ENCODE measurements at regions not wholly inside any gene's neighbourhood (a gene's known extent, or its start where the extent isn't known, plus 50 kb on each side); places are given as distances from the start of the nearest gene placed in this dataset.
"Not testable (repeated sequence)": the region's sequence is repeated elsewhere in the genome, so short reads cannot be mapped to it uniquely, and the experiment has no call there.

DNA sequence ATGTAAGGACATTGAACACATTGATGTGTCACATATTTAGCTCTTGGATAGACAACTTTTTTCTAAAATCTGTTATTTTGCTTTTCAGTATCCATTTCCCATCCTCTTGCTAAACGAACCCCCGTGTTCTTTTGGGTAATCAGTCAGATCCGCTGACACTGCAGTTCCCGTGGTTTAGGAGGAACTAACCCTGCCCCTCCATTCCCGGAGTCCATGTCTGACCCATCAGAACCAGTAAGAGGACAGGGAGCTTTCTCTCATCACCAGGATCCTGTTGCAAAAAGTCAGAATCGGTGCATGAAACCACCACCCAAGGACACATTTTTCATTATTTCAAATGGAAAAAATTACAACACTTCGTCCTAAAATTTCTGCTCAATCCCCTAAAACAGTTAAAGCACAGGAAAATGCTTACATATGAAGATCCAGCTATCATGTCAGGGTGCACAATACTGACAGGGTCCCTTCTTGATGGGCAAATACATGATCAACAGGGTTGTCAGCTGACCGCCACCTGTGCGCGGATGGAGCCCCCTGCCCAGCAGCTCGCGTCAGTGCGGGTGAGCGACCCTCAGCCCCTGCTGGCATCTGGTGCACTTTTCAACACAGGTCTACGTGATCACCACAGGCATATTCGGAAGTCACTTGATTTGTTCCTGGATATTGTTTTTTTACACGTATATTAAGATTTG is 276.8 kb downstream of the ADGRD1 start:
- no peak for DNase-seq

DNA sequence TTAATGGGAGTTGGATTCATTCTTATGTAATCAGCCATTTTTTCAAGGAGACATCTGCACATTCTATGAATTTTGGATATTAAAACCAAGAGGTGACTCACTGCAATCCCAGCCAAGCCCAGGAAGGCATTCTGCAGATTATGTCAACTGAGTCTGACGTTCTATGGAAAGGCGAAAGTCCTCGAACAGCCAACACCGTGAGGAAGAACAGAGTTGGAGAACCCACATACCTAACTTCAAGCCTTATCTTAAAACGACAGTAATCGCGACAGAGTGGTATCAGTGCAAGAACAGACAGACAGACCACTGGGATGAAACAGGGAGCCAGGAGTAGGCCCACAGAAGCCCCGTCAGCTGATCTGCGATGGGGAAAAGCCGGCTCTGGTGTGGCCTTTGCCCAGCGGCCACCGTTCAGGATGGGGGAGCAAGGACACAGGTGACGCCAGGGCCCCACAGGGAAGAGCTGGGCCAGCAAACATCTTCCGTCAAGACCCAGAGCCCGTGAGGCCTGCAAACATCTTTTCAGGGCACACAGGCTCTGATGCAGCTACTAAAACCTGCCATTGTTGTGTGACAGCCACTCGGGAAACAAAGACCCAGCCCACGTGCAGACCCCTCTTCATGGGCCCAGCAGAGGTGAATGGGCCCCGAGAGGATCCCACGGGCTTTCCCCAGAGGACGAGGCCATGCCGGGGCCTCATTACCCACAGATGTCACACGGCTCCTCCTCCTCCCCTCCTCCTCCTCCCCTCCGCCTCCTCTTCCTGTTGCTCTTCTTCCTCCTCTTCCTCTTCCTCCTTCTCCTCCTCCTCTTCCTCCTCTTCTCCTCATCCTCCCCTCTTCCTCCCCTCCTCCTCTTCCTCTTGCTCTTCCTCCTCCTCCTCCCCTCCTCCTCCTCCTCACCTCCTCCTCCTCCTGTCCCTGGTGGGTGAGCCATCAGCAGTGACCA is 277.6 kb downstream of the ADGRD1 start:
- no peak for DNase-seq

- no peak for DNase-seq
These were observed 278.3 kb downstream of the ADGRD1 start for GRCh38 chr12:131232036-131232435.

- not testable (repeated sequence) for DNase-seq
These were observed 279.2 kb downstream of the ADGRD1 start for GRCh38 chr12:131232872-131233271.

DNA sequence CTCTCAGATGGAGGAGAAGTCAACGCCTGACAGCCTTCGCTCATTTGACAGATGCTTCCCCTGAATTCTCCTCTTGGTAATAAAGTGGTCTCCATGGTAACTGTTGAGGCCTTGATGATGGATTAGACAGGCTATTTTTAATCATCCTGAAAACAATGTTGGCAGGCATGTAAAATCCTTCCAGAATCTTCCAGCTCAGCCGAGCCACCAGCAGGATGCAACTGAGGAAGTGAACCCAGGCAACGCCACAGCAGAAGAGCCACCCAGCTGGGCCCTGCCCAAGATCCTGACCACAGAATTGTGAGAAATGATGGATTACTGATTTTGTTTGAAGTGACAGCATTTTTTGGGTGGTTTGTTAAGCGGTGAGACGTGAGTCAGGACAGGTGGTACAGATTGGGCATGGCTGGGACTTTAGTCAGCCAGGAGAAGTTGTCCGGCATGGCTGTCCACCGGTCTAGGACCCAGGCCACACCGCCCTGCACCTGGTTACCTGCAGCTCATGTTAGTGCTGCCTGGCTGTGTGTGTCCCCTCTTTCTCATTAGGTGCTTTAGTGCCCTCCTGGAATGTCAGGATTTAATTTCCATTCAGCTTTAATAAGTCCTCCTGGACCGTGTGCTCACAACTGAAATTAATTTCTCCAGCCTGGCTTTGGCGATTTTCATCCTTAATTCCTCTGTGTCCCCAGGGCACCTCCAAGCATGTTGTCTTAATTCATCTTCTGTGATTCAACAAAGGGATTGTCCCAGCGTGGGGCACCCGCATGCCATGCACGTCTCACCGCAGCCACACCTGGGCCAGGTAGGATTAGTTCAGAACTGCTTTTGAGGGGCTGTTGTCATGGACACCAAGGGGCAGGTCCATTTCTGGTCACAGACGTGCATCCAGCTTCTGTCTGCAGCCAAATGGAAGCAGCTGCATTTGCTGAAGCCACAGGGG is 280.4 kb downstream of the ADGRD1 start:
- not testable (repeated sequence) for DNase-seq

GRCh38 chr12:131234841-131235271 is 281.1 kb downstream of the ADGRD1 start:
- not testable (repeated sequence) for DNase-seq

- DNase-seq = no peak
These were observed 282.2 kb downstream of the ADGRD1 start for GRCh38 chr12:131235871-131236271.

DNA sequence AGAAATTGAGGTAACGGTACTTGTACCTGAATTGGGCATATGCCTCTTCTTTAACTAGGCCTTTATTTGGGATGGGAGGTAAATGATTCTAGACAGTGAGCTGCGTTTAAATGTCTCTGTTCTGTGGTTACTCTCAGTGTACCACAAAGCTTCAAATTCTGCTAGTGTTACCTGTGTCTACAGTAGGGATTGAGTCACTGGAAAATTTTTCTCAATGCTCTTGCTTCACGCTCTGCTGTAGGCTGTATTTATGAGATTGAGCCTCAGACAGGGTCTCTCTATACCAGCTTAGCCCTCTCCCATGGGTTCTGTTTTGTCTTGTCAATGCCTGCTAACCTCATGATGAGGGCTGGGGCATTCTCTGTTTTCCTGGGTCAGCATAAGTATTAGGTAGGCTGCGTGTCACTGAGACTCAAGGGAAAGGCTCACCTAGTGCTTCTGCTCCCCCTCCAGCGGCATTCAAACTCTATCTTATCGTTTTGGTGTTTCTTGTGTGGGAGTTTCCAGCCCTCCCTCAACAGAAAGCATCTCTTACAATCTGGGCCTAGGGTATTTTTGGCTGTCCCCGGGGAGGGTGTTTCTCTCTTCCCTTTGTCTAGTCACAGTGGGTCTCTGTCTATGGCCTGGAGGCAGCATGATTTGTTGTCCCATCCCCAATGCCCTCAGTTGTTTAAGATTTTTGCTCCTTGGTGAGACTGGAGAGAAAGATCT is 285.8 kb downstream of the ADGRD1 start:
- DNase-seq = no peak

- no peak for DNase-seq
These were observed 287.8 kb downstream of the ADGRD1 start for GRCh38 chr12:131241517-131241916.

- DNase-seq = no peak
These were observed 289.2 kb downstream of the ADGRD1 start for GRCh38 chr12:131242741-131243496.

- DNase-seq = not testable (repeated sequence)
These were observed 290.5 kb downstream of the ADGRD1 start for GRCh38 chr12:131244157-131244688.

DNA sequence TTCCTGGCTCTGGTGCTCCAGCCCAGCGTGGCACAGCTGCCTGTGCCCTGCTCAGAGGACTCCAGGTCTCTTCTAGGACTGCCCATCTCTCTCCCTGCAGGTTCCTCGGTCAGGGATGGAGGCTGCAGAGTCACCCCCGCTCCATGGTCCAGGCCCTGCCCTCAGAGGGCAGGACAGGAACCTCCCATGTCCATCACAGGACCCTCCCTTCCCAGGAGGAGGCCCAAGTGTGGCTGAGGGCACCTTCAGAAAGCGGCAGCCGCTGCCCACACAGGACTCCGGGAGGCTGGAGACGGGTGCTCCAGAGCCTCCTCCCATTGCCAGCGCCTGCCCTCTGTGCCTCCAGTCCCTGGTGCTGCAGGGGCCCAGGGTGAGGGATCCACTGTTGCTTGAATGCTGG is 291.5 kb downstream of the ADGRD1 start:
- DNase-seq = not testable (repeated sequence)

- DNase-seq = no peak
These were observed 292.1 kb downstream of the ADGRD1 start for GRCh38 chr12:131245564-131246355.

GRCh38 chr12:131247026-131247725 is 293.5 kb downstream of the ADGRD1 start:
- DNase-seq = not testable (repeated sequence)

DNA sequence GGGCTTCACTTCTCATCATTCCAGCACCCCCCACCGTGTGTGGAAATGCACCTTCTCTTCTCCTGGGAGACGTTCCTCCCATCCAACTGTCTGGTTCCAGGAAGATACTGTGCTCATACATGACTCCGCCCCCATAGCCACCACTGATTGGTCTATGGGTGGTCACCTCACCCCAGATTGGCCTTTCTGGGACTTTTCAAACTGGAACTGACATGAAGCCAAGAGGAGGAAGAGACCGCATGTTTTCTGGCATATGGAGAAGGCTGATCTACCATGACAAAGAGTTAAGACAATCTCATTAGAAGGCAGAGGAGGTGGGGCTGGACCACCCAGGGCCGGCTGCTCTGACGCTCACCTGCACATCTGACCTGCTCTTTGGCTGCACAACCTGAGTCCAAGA is 294.2 kb downstream of the ADGRD1 start:
- DNase-seq = not testable (repeated sequence)

GRCh38 chr12:131249246-131250027 is 295.7 kb downstream of the ADGRD1 start:
- DNase-seq = no peak

DNA sequence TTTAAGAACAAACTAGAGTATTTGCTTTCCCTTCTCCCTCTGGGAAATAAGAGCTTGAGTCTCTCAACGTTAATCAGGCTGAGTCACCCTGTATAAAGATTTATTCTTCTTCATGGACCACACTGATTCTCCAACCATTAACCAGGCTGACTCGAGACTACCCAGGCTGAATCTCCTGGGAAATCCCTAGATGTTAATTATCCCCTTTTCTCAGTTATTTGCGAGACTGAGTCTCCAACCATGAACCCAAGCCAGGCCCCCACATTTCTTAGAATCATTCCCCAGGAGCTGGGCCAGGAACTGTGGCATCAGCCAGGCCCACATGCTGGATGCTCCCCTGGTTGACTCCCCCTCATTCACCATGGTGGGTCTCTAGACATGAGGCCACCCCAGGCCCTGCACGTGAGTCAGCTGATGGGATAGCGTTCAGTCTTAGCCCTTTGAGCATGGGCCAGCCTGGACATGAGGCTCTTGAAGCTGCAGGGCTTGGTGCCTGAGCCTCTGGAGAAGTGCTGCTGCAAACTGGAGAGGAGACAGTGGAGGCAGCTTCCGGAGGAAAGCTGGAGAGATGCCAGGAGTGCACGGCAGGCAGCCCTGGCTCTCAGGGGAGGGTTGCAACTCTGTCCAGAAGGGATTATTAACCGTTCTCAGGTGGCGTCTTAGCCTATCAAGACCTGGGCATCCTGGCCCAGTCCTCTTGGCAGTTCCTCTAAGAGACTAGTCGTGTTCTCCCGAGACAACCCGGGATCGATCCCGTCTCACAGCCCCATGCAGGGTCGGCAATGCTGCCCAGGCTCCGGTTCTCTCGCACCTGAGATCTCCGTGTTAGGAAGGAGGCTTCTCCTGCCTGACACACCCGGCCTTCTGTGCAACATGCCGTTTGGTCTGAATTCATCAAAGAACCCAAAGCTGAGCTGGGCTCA is 296.6 kb downstream of the ADGRD1 start:
- DNase-seq = no peak

DNA sequence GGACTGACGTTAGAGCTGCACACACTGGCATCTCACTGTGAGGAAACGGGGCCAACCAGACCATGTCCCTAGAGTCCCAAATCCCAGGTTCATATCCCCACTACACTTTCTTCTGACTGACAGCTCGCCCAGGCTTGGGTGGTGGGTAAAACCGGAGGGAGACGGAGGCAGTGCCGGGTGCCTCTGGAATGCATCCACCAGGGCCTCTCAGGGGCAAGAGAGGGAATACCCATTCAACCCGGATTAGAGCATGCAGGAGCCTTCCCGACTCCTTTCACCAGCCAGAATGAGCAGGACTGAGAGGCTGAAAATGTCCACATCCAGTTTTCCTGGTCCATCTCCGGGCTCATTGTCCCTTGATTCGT is 297.2 kb downstream of the ADGRD1 start:
- no peak for DNase-seq

Measured in effector CD4-positive, alpha-beta T cell (primary cell).